Keratinocyte (primary cell): ENCODE measurements at regions not wholly inside any gene's neighbourhood (a gene's known extent, or its start where the extent isn't known, plus 50 kb on each side); places are given as distances from the start of the nearest gene placed in this dataset.

Experiments
- DNase-seq: peaks from one replicate; pipeline ENCODE4 v3.0.0-alpha.2; 2011; ENCODE audit warnings: low read depth, missing footprints, low spot score
- FAIRE-seq: peaks from 2 replicates; lab custom pipeline; 2011; peaks lifted over from hg19 to GRCh38; lab: Jason Lieb, UNC
- H2AFZ ChIP-seq: 2 replicates; pipeline ENCODE4 v1.6.0; 2012; ENCODE audit warnings: low read length, control low read depth, inconsistent platforms; ENCODE audit not compliant: control insufficient read depth
- H3K27ac ChIP-seq: 2 replicates; pipeline ENCODE4 v1.5.1; 2011; ENCODE audit warnings: low read length; ENCODE audit not compliant: control insufficient read depth, insufficient read depth
- H3K27me3 ChIP-seq: 3 replicates; pipeline ENCODE4 v1.6.0; 2011; ENCODE audit warnings: low read length; ENCODE audit not compliant: control insufficient read depth, insufficient read depth; ENCODE audit errors: extremely low read depth
- H3K36me3 ChIP-seq, 2 experiments: 2 replicates in 1 of 2; 3 replicates in 1 of 2; pipeline ENCODE4 v1.5.1; 2011; ENCODE audit warnings: low read length in 2 of 2, mild to moderate bottlenecking in 1 of 2; ENCODE audit not compliant: control insufficient read depth in 2 of 2, insufficient read depth in 2 of 2; ENCODE audit errors: extremely low read depth in 1 of 2
- H3K4me1 ChIP-seq: 3 replicates; pipeline ENCODE4 v1.5.1; 2011; ENCODE audit warnings: low read length; ENCODE audit not compliant: control insufficient read depth, insufficient read depth; ENCODE audit errors: extremely low read depth
- H3K4me2 ChIP-seq: 3 replicates; pipeline ENCODE4 v1.6.0; 2011; ENCODE audit warnings: low read depth, low read length; ENCODE audit not compliant: control insufficient read depth, insufficient read depth; ENCODE audit errors: extremely low read depth
- H3K4me3 ChIP-seq, 3 experiments: fragments of 200-600 bp in 1 of 3; sonication (generic) in 1 of 3; 2 replicates in 2 of 3; 3 replicates in 1 of 3; pipeline ENCODE4 v1.5.1; 2011 to 2016; ENCODE audit warnings: low read length in 3 of 3, mild to moderate bottlenecking in 3 of 3, control low read depth in 2 of 3, inconsistent platforms in 1 of 3, low read depth in 1 of 3, mixed read lengths in 1 of 3, mixed run types in 1 of 3, moderate library complexity in 1 of 3; ENCODE audit not compliant: control insufficient read depth in 2 of 3, insufficient read depth in 2 of 3; ENCODE audit errors: extremely low read depth in 1 of 3
- H3K79me2 ChIP-seq: 2 replicates; pipeline ENCODE4 v1.6.0; 2012; ENCODE audit warnings: low read length; ENCODE audit not compliant: control insufficient read depth, insufficient read depth
- H3K9ac ChIP-seq: 3 replicates; pipeline ENCODE4 v1.6.0; 2011; ENCODE audit warnings: low read length; ENCODE audit not compliant: control insufficient read depth, insufficient read depth; ENCODE audit errors: extremely low read depth
- H3K9me1 ChIP-seq: 3 replicates; pipeline ENCODE4 v1.6.0; 2011; ENCODE audit warnings: low read length; ENCODE audit not compliant: control insufficient read depth, insufficient read depth; ENCODE audit errors: extremely low read depth
- H3K9me3 ChIP-seq: 2 replicates; pipeline ENCODE4 v1.5.1; 2012; ENCODE audit warnings: low read depth, low read length; ENCODE audit not compliant: control insufficient read depth
- H4K20me1 ChIP-seq: 3 replicates; pipeline ENCODE4 v1.6.0; 2011; ENCODE audit warnings: low read length; ENCODE audit not compliant: control insufficient read depth, insufficient read depth; ENCODE audit errors: extremely low read depth
- EZH2 ChIP-seq: IDR thresholded peaks from one replicate; pipeline ENCODE4 v1.6.1; 2012; ENCODE audit warnings: inconsistent platforms, mild to moderate bottlenecking, low read length, moderate library complexity
- dilution Hi-C: fragments of 300-500 bp; cut with MboI; formaldehyde crosslinking; loops from one replicate; pipeline ENCODE4 v1.7.0; 2020; ENCODE audit warnings: low sequenced_read_pairs; ENCODE audit not compliant: extremely low pct_ligation_motif_present
- TF ChIP-seq, protein P1 (sequence below), 3 experiments: IDR thresholded peaks in 1 of 3; conservative IDR thresholded peaks in 1 of 3; optimal IDR thresholded peaks in 1 of 3; 2 replicates in 2 of 3; 3 replicates in 1 of 3; pipeline versions ENCODE3 to v1.5.1; 2011; ENCODE audit warnings: low read length in 3 of 3, mild to moderate bottlenecking in 3 of 3, moderate library complexity in 2 of 3, control low read depth in 1 of 3, inconsistent platforms in 1 of 3; ENCODE audit not compliant: insufficient read depth in 2 of 3; ENCODE audit errors: extremely low read depth in 1 of 3

GRCh38 chr1:239040523-239040922, 345.8 kb upstream of the CHRM3 start:
- dilution Hi-C loops, result no loop called here
- Histone ChIP-seq H3K4me3 (no peak overlapping the region), H4K20me1 (no peaks in the 10 kb centered on the region), H3K36me3 (no peaks in the 10 kb centered on the region), H3K27ac (no peak overlapping the region), H2AFZ (no peak overlapping the region), H3K9me1 (no peaks in the 10 kb centered on the region), H3K9ac (no peak overlapping the region), H3K27me3 (no peaks in the 10 kb centered on the region), H3K9me3 (no peaks in the 10 kb centered on the region), H3K4me2 (no peak overlapping the region), H3K4me1 (no peaks in the 10 kb centered on the region), H3K79me2 (no peaks in the 10 kb centered on the region)
- TF ChIP-seq, protein P1, sequence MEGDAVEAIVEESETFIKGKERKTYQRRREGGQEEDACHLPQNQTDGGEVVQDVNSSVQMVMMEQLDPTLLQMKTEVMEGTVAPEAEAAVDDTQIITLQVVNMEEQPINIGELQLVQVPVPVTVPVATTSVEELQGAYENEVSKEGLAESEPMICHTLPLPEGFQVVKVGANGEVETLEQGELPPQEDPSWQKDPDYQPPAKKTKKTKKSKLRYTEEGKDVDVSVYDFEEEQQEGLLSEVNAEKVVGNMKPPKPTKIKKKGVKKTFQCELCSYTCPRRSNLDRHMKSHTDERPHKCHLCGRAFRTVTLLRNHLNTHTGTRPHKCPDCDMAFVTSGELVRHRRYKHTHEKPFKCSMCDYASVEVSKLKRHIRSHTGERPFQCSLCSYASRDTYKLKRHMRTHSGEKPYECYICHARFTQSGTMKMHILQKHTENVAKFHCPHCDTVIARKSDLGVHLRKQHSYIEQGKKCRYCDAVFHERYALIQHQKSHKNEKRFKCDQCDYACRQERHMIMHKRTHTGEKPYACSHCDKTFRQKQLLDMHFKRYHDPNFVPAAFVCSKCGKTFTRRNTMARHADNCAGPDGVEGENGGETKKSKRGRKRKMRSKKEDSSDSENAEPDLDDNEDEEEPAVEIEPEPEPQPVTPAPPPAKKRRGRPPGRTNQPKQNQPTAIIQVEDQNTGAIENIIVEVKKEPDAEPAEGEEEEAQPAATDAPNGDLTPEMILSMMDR (optimal IDR thresholded peaks at IDR 0.05 in 1 of 3, IDR thresholded peaks at IDR 0.05 in 1 of 3, conservative IDR thresholded peaks at IDR 0.05 in 1 of 3; ENCODE audit: extremely low read depth in 1 of 3, insufficient read depth in 2 of 3, low read length in 3 of 3), result no peak
- no peak for TF ChIP-seq EZH2
- DNase-seq (no peak), FAIRE-seq (no peak)

- FAIRE-seq (no peak), DNase-seq (no peak)
- Histone ChIP-seq H2AFZ (no peak overlapping the region), H3K9ac (no peak overlapping the region), H3K36me3 (no peaks in the 10 kb centered on the region), H3K79me2 (no peaks in the 10 kb centered on the region), H3K4me3 (no peak overlapping the region), H3K27ac (no peak overlapping the region), H3K4me2 (no peak overlapping the region), H3K27me3 (no peaks in the 10 kb centered on the region), H3K9me1 (no peaks in the 10 kb centered on the region), H3K9me3 (no peaks in the 10 kb centered on the region), H3K4me1 (no peaks in the 10 kb centered on the region), H4K20me1 (no peaks in the 10 kb centered on the region)
- TF ChIP-seq, protein P1 (optimal IDR thresholded peaks at IDR 0.05 in 1 of 3, IDR thresholded peaks at IDR 0.05 in 1 of 3, conservative IDR thresholded peaks at IDR 0.05 in 1 of 3; ENCODE audit: extremely low read depth in 1 of 3, insufficient read depth in 2 of 3, low read length in 3 of 3), result no peak
- TF ChIP-seq EZH2, result no peak
- dilution Hi-C loops, result no loop called here
Observed at GRCh38 chr1:239031310-239031709, 355.1 kb upstream of the CHRM3 start.
